Right cardiac atrium (tissue), 5 donors: ENCODE measurements at regions not wholly inside any gene's neighbourhood (a gene's known extent, or its start where the extent isn't known, plus 50 kb on each side); places are given as distances from the start of the nearest gene placed in this dataset.
A peak's percentile ranks its signal among the peaks of the same experiment; 100 is the strongest.

Experiments used
- ATAC-seq, 2 donors: fragments of 200-7000 bp; cut with Tn5 transposase; one replicate each; pipeline versions ENCODE4 v1.8.0 to v1.9.1; 2020; ENCODE audit warnings: moderate library complexity in 2 of 2, mild to moderate bottlenecking in 1 of 2
- DNase-seq, 3 donors: peaks; one replicate each; pipeline ENCODE4 v3.0.0-alpha.2; 2020
- H3K27ac ChIP-seq: one replicate; pipeline ENCODE4 v1.5.1; 2013; ENCODE audit warnings: mild to moderate bottlenecking, low read length, control low read depth, moderate library complexity
- H3K27me3 ChIP-seq: one replicate; pipeline ENCODE4 v1.6.1; 2013; ENCODE audit not compliant: control insufficient read depth, insufficient read depth
- H3K4me1 ChIP-seq: one replicate; pipeline ENCODE4 v1.6.1; 2013; ENCODE audit warnings: low read length; ENCODE audit not compliant: control insufficient read depth, insufficient read depth
- H3K4me3 ChIP-seq: one replicate; pipeline ENCODE4 v1.5.1; 2013; ENCODE audit warnings: low read length, control low read depth
- H3K9me3 ChIP-seq: one replicate; pipeline ENCODE4 v1.6.1; 2013; ENCODE audit warnings: low read length; ENCODE audit not compliant: control insufficient read depth
- WGBS: extraction: QIAGEN DNeasy Blood & Tissue Kit; methylation state at CpG from one replicate; pipeline ENCODE4 v1.1.7; 2013; 5-methylcytosine and 5-hydroxymethylcytosine counted together
- intact Hi-C, 4 donors: fragments of 100-400 bp; cut with DNase I; formaldehyde crosslinking; loops; one replicate each; pipeline versions ENCODE4 v1.11.0 to v1.14.0; 2022 to 2023
- donor health status: healthy with polysubstance abuse.
- donor health status: DM: no; HTN: yes; CAD: no.
- donor health status: DM: no; HTN: no; CAD: no.
- donor health status: DM: no; HTN: yes; CAD: no; lungs with severe emphysema.
- donor health status: DM: yes; HTN: yes; CAD: no.

DNA sequence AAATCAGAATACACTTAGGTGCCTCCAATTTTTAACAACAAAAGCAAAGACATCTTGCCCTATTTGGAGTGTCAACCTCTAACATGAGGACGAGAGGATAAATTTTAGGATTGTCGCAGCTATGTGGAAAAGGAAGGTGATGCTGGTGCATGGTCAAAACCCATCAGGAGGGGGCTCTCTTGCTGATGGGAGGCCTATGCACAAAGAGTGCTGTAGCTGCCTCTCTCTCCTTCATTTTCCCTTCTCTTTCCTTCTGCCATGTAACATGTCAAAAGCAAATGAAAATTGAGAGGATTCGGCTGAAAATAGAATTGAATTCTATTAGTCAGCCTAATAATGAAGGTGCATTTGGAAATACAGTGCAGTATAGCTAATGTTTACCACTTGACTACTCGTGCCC lies 578.7 kb upstream of the ZNF462 start:
- no peaks in the 10 kb centered on the region for H3K27me3 ChIP-seq
- H3K9me3 ChIP-seq, result no peaks in the 10 kb centered on the region
- DNase-seq (no peak), ATAC-seq (no peak)
- intact Hi-C loops, result loop anchor here in 1 of 4 donors (10.0 kb wide), 1 partner anchor 891 kb away; no protein-coding TSS in a partner anchor
- 91% methylated on average over 4 of the region's 4 CpGs for WGBS
- no peak overlapping the region for H3K27ac ChIP-seq
- H3K4me3 ChIP-seq, result no peak overlapping the region
- no peaks in the 10 kb centered on the region for H3K4me1 ChIP-seq

DNA sequence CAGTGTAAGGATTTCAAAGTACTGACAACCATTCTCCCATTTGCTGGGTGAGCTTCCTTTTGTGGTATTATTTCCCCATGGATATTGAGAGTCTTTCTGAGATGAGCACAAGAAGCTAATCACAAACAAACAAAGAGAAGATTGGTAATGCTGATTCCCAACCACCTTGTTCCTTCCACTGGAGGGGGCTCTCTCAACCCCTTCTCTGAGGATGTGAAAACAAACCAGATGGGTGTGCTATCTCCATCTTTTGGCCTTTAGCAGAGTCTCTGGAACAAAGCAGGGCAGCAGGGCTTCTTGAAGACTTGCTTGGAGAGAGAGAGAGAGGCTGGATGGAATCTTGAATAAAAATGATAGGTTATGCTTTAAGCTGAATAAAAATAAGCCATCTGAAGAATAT lies 576.7 kb upstream of the ZNF462 start:
- DNase-seq (no peak), ATAC-seq (peak in 1 of 2 donors; percentile 63)
- intact Hi-C loops, result loop anchor here in 1 of 4 donors (10.0 kb wide), 1 partner anchor 889 kb away; no protein-coding TSS in a partner anchor
- no peaks in the 10 kb centered on the region for H3K27me3 ChIP-seq
- H3K4me3 ChIP-seq, result no peak overlapping the region
- no peaks in the 10 kb centered on the region for H3K4me1 ChIP-seq
- no peak overlapping the region for H3K27ac ChIP-seq
- no peaks in the 10 kb centered on the region for H3K9me3 ChIP-seq

GRCh38 chr9:106287091-106287631 lies 575.8 kb upstream of the ZNF462 start:
- Histone ChIP-seq H3K27me3 (no peaks in the 10 kb centered on the region), H3K27ac (no peak overlapping the region), H3K4me1 (no peaks in the 10 kb centered on the region), H3K9me3 (no peaks in the 10 kb centered on the region), H3K4me3 (peak overlapping the region; percentile 58)
- ATAC-seq (peak in 1 of 2 donors; percentile 67), DNase-seq (peak; percentile 11 to 62 (median 53))
- WGBS, result 24% methylated on average over 10 of the region's 10 CpGs
- intact Hi-C loops, result loop anchor here in 1 of 4 donors (10.0 kb wide), 1 partner anchor 888 kb away; no protein-coding TSS in a partner anchor

GRCh38 chr9:106287731-106288130 lies 575.2 kb upstream of the ZNF462 start:
- 84% methylated on average over 9 of the region's 9 CpGs for WGBS
- Histone ChIP-seq H3K4me3 (no peak overlapping the region), H3K9me3 (no peaks in the 10 kb centered on the region), H3K27me3 (no peaks in the 10 kb centered on the region), H3K4me1 (no peaks in the 10 kb centered on the region), H3K27ac (no peak overlapping the region)
- DNase-seq, result no peak
- no peak for ATAC-seq
- intact Hi-C loops, result loop anchor here in 1 of 4 donors (10.0 kb wide), 1 partner anchor 887 kb away; no protein-coding TSS in a partner anchor

DNA sequence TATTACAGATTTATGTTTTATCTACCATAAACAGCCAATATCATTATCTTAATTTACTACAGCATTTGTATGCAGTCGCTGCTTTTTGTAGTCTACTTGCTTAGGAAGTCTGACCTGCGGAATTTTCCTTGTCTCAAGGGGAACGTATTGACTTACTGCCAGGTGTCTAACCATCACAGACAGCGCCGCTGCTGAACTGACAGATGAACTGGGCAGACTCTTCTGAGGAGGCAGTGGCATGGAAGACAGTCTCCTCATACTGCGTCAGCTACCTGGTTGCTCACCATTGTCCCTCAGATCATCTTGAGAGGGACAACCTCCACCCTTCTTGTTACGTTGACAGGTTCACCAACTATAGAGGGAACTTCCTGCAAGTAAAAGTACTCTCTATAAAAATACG lies 574.3 kb upstream of the ZNF462 start:
- intact Hi-C loops, result loop anchor here in 1 of 4 donors (10.0 kb wide), 1 partner anchor 886 kb away; no protein-coding TSS in a partner anchor
- Histone ChIP-seq H3K27ac (no peak overlapping the region), H3K4me1 (no peaks in the 10 kb centered on the region), H3K9me3 (no peaks in the 10 kb centered on the region), H3K27me3 (no peaks in the 10 kb centered on the region), H3K4me3 (no peak overlapping the region)
- WGBS, result 87% methylated on average over 8 of the region's 8 CpGs
- no peak for DNase-seq
- no peak for ATAC-seq

DNA sequence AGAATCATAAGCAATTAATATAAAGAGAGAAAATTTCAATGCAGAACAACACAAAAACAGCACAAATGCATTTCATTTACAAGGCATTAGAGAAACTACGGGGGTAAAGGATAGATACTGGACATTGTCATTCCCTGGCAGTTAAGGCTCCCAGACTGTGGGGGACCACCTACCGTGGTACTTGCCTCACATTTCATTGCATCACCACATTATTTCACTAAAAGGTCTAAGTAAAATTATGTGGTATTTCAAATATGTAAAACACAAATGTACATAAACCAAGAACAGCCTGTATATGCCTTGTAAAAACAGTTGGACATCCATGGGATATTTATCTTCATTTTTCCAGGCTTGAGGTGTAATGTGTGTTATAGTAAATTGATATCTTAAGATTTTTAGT lies 571.2 kb upstream of the ZNF462 start:
- Histone ChIP-seq H3K4me1 (no peaks in the 10 kb centered on the region), H3K4me3 (no peak overlapping the region), H3K27me3 (no peaks in the 10 kb centered on the region), H3K27ac (no peak overlapping the region), H3K9me3 (no peaks in the 10 kb centered on the region)
- no peak for ATAC-seq
- no peak for DNase-seq
- WGBS, result 90% methylated on average over 2 of the region's 2 CpGs
- intact Hi-C loops, result no loop called here

DNA sequence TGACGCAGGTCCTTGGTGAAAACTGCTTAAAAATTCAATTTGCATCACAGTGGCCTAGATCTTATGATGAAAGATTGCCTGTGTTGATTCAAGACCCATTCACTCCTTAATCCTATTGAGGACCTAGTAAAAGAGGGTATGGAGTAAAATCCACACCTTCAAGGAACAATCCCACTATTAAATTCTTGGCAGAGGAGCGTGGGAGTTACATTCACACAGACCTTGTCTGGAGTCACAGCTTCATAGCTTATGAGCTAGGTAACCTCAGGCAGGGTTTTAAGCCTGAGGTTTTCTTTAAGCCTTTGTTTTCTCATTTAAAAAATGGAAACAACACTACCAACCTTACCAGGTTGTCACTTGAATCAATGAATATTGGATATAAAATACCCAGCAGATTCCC lies 566.5 kb upstream of the ZNF462 start:
- intact Hi-C loops, result no loop called here
- no peak overlapping the region for H3K4me3 ChIP-seq
- H3K9me3 ChIP-seq, result no peaks in the 10 kb centered on the region
- WGBS, result 94% methylated on average over 2 of the region's 2 CpGs
- H3K4me1 ChIP-seq, result no peaks in the 10 kb centered on the region
- DNase-seq (no peak), ATAC-seq (no peak)
- H3K27me3 ChIP-seq, result no peaks in the 10 kb centered on the region
- no peak overlapping the region for H3K27ac ChIP-seq

DNA sequence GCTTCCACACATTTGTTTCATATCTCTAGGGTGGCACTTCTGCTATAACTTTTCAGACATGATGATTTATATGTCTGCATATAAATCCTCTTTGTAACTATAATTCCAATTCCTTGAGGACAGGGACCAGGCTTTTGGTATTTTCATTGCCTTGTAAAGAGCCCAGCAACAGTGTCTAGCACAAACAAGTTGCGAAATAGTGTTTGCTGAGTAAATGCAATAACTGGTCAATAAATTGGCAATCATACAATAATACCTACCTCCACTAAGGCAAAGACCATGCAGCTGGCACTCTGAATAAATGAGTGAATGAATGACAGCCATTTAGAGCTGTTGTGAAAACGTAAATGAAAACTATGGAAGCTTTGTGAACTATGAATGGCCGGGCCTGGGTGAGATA lies 564.0 kb upstream of the ZNF462 start:
- ATAC-seq, result no peak
- no peak for DNase-seq

GRCh38 chr9:106304401-106304920 lies 558.5 kb upstream of the ZNF462 start:
- Histone ChIP-seq H3K4me3 (no peak overlapping the region), H3K27me3 (no peaks in the 10 kb centered on the region), H3K9me3 (no peaks in the 10 kb centered on the region), H3K4me1 (no peaks in the 10 kb centered on the region), H3K27ac (no peak overlapping the region)
- WGBS, result 76% methylated on average over 4 of the region's 4 CpGs
- DNase-seq (no peak), ATAC-seq (no peak)
- intact Hi-C loops, result no loop called here

More for the DNA sequence above, 564.0 kb upstream of the ZNF462 start:
- no peaks in the 10 kb centered on the region for H3K9me3 ChIP-seq
- 96% methylated on average over 3 of the region's 3 CpGs for WGBS
- intact Hi-C loops, result no loop called here
- H3K27me3 ChIP-seq, result no peaks in the 10 kb centered on the region
- no peaks in the 10 kb centered on the region for H3K4me1 ChIP-seq
- no peak overlapping the region for H3K4me3 ChIP-seq
- no peak overlapping the region for H3K27ac ChIP-seq

GRCh38 chr9:106305428-106306133 lies 557.4 kb upstream of the ZNF462 start:
- Histone ChIP-seq H3K4me1 (no peaks in the 10 kb centered on the region), H3K27me3 (no peaks in the 10 kb centered on the region), H3K4me3 (no peak overlapping the region), H3K27ac (no peak overlapping the region), H3K9me3 (no peaks in the 10 kb centered on the region)
- intact Hi-C loops, result no loop called here
- 19% methylated on average over 1 of the region's 1 CpG for WGBS
- ATAC-seq, result no peak
- DNase-seq, result no peak

DNA sequence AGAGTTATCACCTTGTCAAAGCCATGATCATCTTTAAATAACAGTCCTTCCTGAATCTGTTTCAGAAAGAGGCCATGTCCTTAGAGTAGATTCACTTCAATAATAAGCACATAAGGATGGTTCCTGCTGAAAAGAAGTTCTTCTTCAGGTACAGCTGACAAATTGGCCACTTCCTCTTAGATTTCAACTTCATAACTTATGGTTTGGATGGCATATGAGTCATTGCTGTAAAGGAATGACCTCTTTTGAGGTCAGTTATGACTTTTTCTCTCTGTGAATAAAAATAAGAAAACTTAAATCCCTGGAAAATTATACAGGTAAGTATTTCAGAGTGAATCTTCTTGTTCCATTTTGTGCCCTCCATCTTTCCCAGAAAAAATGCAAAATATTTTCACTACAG lies 555.3 kb upstream of the ZNF462 start:
- Histone ChIP-seq H3K27ac (no peak overlapping the region), H3K9me3 (no peaks in the 10 kb centered on the region), H3K27me3 (no peaks in the 10 kb centered on the region), H3K4me1 (no peaks in the 10 kb centered on the region), H3K4me3 (no peak overlapping the region)
- DNase-seq (no peak), ATAC-seq (no peak)
- intact Hi-C loops, result no loop called here
